Left ventricle myocardium superior (tissue), 1 donor: ENCODE measurements at regions not wholly inside any gene's neighbourhood (a gene's known extent, or its start where the extent isn't known, plus 50 kb on each side); places are given as distances from the start of the nearest gene placed in this dataset.

Experiments
- ATAC-seq: fragments of 200-7000 bp; cut with Tn5 transposase; one replicate; pipeline ENCODE4 v1.9.1; 2020; ENCODE audit warnings: mild to moderate bottlenecking, moderate library complexity
- DNase-seq: peaks from one replicate; pipeline ENCODE4 v3.0.0-alpha.2; 2020
- intact Hi-C: fragments of 100-400 bp; cut with micrococcal nuclease; formaldehyde crosslinking; loops from one replicate; pipeline ENCODE4 v1.11.0; 2022
- donor health status: DM: no; HTN: yes; CAD: no; lungs with severe emphysema.

DNA sequence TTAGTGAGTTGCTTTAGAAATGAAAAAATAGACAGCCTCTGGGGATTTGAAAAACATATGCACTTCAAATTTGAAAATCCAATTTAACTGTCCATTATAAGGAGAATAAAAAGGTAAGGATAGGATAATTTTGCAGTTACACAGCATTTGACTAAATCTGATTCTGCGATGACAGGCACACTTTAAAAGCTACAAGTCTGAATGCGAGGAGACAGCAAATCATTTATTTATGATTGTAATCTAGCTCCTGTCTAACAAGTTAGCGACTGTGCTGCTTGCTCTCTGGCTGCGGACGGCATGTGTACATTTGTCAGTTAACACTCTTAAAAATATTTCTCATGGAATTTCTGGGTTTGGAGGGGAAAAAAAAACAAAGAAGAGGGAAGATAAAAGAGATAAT lies 514.8 kb downstream of the MN1 start:
- DNase-seq = no peak
- intact Hi-C loops = no loop called here
- no peak for ATAC-seq

DNA sequence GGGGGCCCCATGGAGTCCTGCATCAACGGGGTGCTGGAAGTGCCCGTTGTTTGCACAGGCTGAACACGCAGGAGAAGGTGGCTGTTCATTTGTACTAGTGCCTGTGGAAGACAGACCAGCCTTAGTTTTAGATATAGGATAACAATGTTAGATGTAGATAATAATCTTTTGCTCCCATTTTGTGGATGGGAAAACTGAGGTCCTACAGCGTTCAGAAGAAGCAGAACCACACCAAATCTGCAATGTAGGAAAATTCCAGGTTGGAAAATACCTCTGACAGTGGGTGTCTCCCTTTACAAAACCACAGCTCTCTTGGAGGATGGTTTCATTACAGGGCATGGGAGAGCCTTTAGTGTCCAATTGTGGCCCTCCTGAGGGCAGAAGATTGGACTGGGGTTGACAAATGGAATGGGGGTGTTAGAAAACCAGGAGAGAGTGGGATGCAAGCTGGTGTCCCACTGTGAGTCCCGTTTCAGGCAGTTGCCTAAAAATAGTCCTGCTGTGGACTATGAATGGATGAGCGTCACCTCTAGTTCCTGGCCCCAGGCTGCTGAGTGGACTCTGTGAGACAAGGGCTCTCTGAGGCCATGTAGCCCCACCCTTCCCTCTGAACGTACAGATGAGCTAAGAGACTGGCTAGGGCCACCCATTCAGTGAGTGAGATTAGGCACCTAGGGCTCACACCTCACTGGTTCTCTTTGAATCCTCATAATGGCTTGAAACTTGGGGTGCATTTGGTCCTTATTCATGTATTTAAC lies 508.8 kb downstream of the MN1 start:
- DNase-seq (no peak), ATAC-seq (no peak)
- intact Hi-C loops = no loop called here

DNA sequence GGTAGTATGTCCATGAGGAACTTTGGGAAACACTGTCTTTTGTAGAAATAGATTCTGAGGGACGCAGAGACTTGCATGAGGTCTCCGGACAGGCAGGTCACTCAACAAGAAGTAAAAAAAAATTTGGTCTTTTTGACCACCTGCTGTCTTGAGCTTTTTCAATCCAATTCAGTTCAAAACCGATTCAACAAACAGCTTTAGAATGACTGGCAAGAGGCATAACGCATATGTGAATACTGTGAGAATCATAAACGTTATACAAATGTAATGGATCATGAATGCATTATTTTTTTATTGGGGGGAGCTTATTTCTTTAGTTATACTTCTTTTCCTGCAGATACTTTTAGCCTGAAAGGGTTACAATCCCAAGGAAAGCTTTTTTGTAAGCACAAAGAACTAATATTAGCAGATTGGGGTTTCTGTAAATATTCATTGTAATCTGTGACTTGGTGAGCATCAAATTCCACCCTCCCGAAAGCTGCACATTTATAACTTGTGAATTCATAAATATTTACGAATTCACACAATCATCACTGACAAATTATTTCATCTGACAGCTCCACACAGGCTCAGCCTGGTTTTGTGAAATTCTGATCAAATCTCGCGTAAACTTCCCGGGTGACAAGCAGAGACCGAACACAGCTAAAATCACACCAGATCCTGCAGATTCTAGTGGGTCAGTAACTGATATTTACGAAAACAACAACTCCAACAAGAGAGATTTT lies 507.7 kb downstream of the MN1 start:
- ATAC-seq (no peak), DNase-seq (no peak)
- intact Hi-C loops = no loop called here

GRCh38 chr22:27295040-27295439 lies 506.5 kb downstream of the MN1 start:
- intact Hi-C loops = no loop called here
- DNase-seq = no peak
- no peak for ATAC-seq

DNA sequence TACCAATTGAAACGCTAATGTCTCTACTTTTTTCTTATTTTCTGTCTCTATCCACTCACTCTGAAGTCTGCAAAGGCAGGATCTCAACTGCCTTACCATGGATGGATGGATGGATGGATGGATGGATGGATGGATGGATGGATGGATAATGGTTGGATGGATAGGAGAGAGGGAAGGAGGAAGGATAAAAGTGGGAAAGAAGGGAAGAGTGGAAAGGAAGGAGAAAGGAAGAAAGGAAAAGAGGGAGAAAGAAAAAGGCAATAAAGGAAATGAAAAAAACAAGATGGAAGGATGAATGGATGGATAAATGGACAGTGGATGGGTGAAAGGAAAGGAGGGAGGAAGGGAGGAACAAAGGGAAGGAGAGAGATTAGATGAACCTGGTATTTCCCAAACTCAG lies 506.0 kb downstream of the MN1 start:
- no peak for ATAC-seq
- intact Hi-C loops = no loop called here

GRCh38 chr22:27296091-27296675 lies 505.4 kb downstream of the MN1 start:
- intact Hi-C loops = no loop called here
- DNase-seq (no peak), ATAC-seq (no peak)

More for the DNA sequence above, 506.0 kb downstream of the MN1 start:
- DNase-seq = no peak

DNA sequence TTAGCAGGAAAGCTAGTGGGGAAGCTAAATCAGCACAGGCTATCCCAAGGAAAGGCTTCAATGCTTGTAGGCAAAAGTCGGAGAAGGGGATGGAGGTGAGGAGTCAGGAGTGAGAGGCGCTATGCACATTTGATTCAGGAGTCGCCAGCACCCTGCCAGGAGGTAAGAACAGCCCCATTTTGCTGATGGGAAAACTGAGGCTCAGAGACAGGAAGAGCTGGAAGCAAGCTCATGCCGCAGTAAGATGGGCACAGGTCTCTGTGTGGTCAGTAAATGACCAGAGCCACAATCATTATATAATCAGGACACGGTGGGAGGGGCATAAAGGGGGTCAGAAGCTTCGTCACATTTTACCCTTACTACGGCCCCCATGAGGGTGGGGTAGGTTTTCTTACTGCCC lies 504.4 kb downstream of the MN1 start:
- intact Hi-C loops = no loop called here
- DNase-seq (no peak), ATAC-seq (no peak)

DNA sequence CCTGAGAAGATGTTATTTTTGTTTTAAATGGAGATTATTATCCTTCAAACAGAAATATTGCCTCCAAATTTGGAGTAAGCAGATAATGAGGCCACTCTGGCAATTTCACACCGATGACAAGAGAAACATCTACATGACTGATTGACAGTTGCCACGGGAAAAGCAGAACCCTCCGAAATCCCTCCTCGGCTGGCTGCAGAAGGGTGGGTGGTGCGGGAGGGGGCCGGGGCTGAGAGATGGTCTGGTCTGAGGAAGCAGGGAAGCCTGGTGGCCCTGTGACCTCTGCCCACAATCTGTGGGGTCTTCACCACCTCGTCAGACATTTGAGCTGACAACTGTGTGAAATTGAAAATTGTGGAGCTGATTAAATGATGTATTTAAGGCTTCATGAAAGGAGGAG lies 503.2 kb downstream of the MN1 start:
- intact Hi-C loops = no loop called here
- DNase-seq (no peak), ATAC-seq (no peak)

- intact Hi-C loops = no loop called here
- no peak for ATAC-seq
- DNase-seq = no peak
Measured at GRCh38 chr22:27298742-27299141, 502.8 kb downstream of the MN1 start.

DNA sequence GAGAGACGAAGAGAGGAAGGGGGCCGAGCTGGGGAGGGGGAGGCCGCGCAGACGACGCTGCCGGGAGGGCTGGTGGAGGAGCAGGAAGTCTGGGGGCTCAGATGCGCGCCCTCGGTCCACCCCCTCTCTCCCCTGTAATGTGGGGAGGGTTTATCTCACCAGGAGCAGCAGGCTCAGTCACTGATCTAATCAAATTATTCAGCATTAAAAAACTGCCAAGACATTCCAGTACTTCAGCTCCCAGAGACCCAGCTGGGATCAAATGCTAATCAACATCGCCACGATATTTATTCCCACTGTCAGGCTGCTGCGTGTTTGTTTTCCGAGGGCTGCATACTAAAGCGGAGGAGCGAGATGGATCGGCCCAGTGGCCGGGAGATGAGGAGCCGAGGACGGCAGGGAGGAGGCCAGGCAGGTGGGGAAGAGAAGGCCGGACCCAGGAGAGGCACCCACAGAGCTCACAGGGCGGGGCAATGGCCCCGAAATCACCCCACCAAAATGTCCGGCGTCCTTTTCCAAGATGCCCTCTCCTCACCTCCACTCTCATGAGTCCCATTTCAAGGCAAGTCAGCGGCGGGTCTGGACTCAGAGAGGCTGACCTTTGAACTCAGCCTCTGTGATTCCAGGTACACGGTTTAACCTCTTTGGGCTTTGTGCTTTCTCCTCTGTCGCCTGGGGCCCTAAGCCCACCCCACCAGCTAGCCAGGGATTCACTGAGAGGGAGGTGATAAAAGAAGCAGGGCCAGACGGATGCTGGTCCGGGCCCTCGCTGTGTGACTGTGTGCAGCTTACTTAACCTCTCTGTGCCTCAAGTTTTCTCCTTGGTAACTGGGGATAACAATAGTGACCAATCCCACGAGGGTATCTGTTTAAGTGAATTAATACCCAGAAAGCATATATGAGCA lies 502.1 kb downstream of the MN1 start:
- intact Hi-C loops = no loop called here
- peak; percentile 70 for ATAC-seq
- no peak for DNase-seq

GRCh38 chr22:27300536-27301285 lies 500.8 kb downstream of the MN1 start:
- intact Hi-C loops = no loop called here
- ATAC-seq (no peak), DNase-seq (no peak)

DNA sequence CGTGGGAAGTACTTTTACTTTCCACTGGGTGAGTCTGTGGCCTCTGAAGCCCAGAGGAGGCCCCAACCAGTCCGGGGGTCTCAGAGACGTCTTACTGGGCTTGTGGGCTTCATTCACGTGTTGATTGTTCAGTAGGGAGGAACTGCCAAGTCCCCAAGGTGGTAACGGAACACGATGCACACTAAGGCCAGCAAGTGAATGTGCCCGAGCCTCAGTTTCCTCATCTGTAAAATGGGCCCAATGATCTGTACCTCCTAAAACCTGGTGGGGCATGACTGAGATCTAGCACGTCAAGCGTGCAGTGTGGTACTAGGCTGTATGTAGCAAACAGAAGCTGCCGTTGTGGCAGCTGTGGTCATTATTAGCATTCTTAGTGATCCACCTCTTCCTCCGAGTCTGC lies 499.1 kb downstream of the MN1 start:
- intact Hi-C loops = no loop called here

DNA sequence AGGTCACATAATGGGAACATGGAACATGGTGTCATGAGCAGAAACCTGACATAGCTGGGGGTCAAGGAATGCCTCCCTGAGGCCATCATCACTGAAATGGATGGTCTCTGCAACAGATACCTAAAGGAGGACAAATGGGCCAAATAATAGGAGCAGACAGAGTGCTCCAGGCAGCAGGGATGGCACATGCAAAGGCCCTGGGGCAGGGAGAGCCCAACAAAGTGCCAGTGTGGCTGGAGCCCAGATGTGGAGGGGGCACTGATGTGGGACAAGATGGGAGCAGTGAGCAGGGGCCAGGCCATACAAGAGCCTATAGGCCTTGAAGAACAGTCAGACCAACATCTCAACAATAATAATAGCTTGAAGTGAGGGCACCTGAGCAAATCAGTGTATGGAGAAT lies 497.8 kb downstream of the MN1 start:
- no peak for ATAC-seq
- no peak for DNase-seq
- intact Hi-C loops = no loop called here

More for the DNA sequence above, 499.1 kb downstream of the MN1 start:
- DNase-seq (no peak), ATAC-seq (no peak)

GRCh38 chr22:27306771-27307170 lies 494.8 kb downstream of the MN1 start:
- ATAC-seq = no peak
- DNase-seq = no peak
- intact Hi-C loops = no loop called here

DNA sequence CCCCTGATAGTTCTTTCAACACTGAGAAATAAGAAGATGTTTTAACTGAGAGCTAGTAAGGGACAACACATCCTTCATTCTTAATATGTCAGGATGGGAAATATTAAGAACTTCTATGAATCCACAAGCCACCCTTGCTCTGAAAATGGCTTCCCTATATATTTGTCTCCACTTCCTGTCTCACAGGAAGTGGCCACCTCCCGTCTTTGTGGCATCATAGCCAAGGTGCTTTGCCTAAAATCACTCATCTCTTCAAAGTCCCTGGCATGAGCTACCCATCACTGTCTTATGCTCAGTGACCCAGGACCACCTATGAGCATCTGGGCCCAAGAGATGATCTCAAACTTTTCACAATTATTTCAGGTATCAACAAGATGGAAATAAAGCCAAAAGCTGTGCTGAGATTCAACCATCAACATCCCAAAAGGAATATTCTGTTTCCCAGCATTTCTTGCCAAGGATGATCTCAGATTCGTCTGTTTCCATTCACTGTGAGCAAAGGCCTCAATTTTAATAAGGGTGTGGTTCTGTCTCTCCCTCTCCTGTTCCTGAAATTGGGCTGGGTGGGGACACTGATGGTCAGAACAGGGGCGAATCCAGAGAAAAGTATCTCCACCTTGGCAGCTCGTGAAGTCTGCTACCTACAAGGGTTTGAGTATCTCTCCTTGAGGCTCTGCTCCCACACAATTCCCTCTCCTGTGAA lies 493.9 kb downstream of the MN1 start:
- peak; percentile 74 for ATAC-seq
- no peak for DNase-seq
- intact Hi-C loops = no loop called here

DNA sequence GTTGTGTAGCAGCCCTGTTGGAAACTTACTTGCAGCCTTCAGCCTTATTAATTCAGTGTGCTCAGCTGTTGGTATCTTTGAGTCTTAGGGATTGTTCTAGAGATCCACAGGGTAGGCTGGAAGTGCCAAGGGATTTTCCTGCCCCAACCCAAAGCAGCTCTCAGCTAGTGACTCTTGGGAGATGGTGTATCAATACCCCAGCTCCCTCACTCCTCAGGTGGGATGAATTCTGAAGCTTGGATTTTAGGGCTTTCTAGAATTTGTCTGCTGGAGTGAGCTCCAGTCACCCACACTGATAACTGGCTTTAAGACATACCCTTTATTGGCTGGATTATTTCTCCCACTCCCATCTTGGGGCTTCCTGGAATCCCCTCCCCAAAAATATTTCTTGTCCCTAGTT lies 493.0 kb downstream of the MN1 start:
- DNase-seq = no peak
- intact Hi-C loops = no loop called here
- no peak for ATAC-seq

DNA sequence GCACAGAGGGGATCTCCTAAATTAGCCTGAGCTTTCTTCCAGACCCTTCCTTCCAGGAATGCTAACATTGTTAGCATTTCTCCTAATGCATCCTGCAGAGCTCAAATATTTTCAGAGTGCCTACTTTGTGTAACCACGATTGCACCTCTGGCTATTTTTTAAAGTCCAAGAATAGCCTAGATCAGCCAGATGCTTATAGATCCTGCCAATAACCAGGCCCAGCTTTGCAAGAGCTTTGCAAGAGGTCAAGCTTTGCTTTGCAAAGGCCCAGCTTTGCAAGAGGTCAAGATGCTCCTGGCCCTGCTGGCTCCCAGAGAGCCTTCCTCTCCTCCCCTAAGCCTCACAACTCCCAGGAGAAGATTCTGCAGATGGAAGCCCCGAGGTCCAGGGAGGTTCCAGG lies 491.9 kb downstream of the MN1 start:
- intact Hi-C loops = no loop called here

GRCh38 chr22:27310966-27311697 lies 490.4 kb downstream of the MN1 start:
- no peak for DNase-seq
- ATAC-seq = no peak
- intact Hi-C loops = no loop called here

More for the DNA sequence above, 491.9 kb downstream of the MN1 start:
- DNase-seq = no peak
- ATAC-seq = no peak
